Loucy (cell line): ENCODE measurements at regions not wholly inside any gene's neighbourhood (a gene's known extent, or its start where the extent isn't known, plus 50 kb on each side); places are given as distances from the start of the nearest gene placed in this dataset.

ENCODE experiments used
- EZH2phosphoT487 ChIP-seq: fragments of 200-600 bp; IDR thresholded peaks from 2 replicates; pipeline ENCODE4 v1.6.1; 2018; ENCODE audit warnings: antibody characterized with exemption, mild to moderate bottlenecking, moderate library complexity, borderline replicate concordance
- TF ChIP-seq, protein P1 (sequence below): fragments of 200-600 bp; sonication (generic); conservative IDR thresholded peaks from 2 replicates; pipeline ENCODE4 v1.5.1; 2014; ENCODE audit warnings: mild to moderate bottlenecking, antibody characterized with exemption, low read length

DNA sequence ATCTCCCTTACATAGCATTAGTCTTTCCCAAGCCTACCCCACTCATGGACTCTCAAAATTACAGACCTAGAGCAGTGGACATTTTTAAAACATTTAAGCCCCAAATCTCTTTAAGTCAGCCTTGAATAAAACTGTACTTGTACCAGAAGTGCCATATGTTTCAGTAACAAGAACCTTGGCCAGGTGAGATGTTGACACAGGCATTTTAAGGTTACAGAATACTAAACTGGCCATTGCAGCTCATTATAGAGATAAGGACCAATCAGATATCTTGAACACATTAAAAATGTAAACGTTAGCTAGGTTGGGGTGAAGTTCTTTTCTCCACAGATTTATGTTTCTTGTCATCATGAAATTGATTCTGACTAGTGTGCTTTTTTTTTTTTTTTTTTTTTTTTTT lies 103.8 kb upstream of the MIER3 start:
- TF ChIP-seq, protein P1, sequence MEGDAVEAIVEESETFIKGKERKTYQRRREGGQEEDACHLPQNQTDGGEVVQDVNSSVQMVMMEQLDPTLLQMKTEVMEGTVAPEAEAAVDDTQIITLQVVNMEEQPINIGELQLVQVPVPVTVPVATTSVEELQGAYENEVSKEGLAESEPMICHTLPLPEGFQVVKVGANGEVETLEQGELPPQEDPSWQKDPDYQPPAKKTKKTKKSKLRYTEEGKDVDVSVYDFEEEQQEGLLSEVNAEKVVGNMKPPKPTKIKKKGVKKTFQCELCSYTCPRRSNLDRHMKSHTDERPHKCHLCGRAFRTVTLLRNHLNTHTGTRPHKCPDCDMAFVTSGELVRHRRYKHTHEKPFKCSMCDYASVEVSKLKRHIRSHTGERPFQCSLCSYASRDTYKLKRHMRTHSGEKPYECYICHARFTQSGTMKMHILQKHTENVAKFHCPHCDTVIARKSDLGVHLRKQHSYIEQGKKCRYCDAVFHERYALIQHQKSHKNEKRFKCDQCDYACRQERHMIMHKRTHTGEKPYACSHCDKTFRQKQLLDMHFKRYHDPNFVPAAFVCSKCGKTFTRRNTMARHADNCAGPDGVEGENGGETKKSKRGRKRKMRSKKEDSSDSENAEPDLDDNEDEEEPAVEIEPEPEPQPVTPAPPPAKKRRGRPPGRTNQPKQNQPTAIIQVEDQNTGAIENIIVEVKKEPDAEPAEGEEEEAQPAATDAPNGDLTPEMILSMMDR, result no peak
- TF ChIP-seq EZH2phosphoT487, result no peak
